Ishikawa (cell line): ENCODE measurements at regions not wholly inside any gene's neighbourhood (a gene's known extent, or its start where the extent isn't known, plus 50 kb on each side); places are given as distances from the start of the nearest gene placed in this dataset.

Experiments
- CEBPB ChIP-seq: IDR thresholded peaks from 2 replicates; pipeline ENCODE4 v1.6.1; 2012
- CREB1 ChIP-seq: IDR thresholded peaks from 2 replicates; pipeline ENCODE4 v1.6.1; 2012; ENCODE audit warnings: low read depth
- EGR1 ChIP-seq: IDR thresholded peaks from 2 replicates; pipeline ENCODE4 v1.6.1; 2012
- EP300 ChIP-seq: IDR thresholded peaks from 2 replicates; pipeline ENCODE4 v1.6.1; 2012; ENCODE audit warnings: borderline replicate concordance
- FOXM1 ChIP-seq: IDR thresholded peaks from 2 replicates; pipeline ENCODE4 v1.6.1; 2012; ENCODE audit warnings: low read depth, borderline replicate concordance
- NFIC ChIP-seq: IDR thresholded peaks from 2 replicates; pipeline ENCODE4 v1.6.1; 2012
- RAD21 ChIP-seq: IDR thresholded peaks from 2 replicates; pipeline ENCODE4 v1.6.1; 2012; ENCODE audit warnings: low read depth
- TAF1 ChIP-seq: IDR thresholded peaks from 2 replicates; pipeline ENCODE4 v1.6.1; 2012; ENCODE audit warnings: low read depth, mild to moderate bottlenecking
- TCF12 ChIP-seq: IDR thresholded peaks from 2 replicates; pipeline ENCODE4 v1.6.1; 2012; ENCODE audit warnings: low read depth
- TEAD4 ChIP-seq: IDR thresholded peaks from 2 replicates; pipeline ENCODE4 v1.6.1; 2012
- YY1 ChIP-seq: IDR thresholded peaks from 2 replicates; pipeline ENCODE4 v1.6.1; 2012; ENCODE audit warnings: low read depth
- ZBTB7A ChIP-seq: IDR thresholded peaks from 2 replicates; pipeline ENCODE4 v1.6.1; 2012; ENCODE audit warnings: low read depth
- TF ChIP-seq, protein P1 (sequence below): IDR thresholded peaks from 2 replicates; pipeline ENCODE4 v1.6.1; 2012
- TF ChIP-seq, protein P2 (sequence below): IDR thresholded peaks from 2 replicates; pipeline ENCODE4 v1.6.1; 2012
- TF ChIP-seq, protein P3 (sequence below): IDR thresholded peaks from 2 replicates; pipeline ENCODE4 v1.6.1; 2012; ENCODE audit warnings: low read depth, mild to moderate bottlenecking

- TF ChIP-seq, protein P1, sequence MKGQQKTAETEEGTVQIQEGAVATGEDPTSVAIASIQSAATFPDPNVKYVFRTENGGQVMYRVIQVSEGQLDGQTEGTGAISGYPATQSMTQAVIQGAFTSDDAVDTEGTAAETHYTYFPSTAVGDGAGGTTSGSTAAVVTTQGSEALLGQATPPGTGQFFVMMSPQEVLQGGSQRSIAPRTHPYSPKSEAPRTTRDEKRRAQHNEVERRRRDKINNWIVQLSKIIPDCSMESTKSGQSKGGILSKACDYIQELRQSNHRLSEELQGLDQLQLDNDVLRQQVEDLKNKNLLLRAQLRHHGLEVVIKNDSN: peak; percentile 6; the same call in 1 of the 2 replicates
- TF ChIP-seq TAF1 (no peak), YY1 (peak; percentile 44; the same call in 1 of the 2 replicates), NFIC (peak; percentile 85), EGR1 (no peak), FOXM1 (peak; percentile 40; the same call in 1 of the 2 replicates), TCF12 (peak; percentile 86), EP300 (peak; percentile 85), ZBTB7A (peak; percentile 66; the same call in 1 of the 2 replicates), CREB1 (no peak), CEBPB (no peak), TEAD4 (peak; percentile 77)
- TF ChIP-seq, protein P2, sequence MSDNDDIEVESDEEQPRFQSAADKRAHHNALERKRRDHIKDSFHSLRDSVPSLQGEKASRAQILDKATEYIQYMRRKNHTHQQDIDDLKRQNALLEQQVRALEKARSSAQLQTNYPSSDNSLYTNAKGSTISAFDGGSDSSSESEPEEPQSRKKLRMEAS: peak; percentile 69
These were observed 307.0 kb upstream of the ROPN1 start for GRCh38 chr3:124298951-124299350.

GRCh38 chr3:124299831-124300230 lies 307.9 kb upstream of the ROPN1 start:
- TF ChIP-seq TCF12 (no peak), CREB1 (no peak), NFIC (no peak), EP300 (no peak), EGR1 (no peak), RAD21 (no peak), FOXM1 (no peak), CEBPB (no peak), TAF1 (no peak), YY1 (no peak), ZBTB7A (no peak), TEAD4 (no peak)
- TF ChIP-seq, protein P1: no peak
- TF ChIP-seq, protein P2: no peak
- TF ChIP-seq, protein P3, sequence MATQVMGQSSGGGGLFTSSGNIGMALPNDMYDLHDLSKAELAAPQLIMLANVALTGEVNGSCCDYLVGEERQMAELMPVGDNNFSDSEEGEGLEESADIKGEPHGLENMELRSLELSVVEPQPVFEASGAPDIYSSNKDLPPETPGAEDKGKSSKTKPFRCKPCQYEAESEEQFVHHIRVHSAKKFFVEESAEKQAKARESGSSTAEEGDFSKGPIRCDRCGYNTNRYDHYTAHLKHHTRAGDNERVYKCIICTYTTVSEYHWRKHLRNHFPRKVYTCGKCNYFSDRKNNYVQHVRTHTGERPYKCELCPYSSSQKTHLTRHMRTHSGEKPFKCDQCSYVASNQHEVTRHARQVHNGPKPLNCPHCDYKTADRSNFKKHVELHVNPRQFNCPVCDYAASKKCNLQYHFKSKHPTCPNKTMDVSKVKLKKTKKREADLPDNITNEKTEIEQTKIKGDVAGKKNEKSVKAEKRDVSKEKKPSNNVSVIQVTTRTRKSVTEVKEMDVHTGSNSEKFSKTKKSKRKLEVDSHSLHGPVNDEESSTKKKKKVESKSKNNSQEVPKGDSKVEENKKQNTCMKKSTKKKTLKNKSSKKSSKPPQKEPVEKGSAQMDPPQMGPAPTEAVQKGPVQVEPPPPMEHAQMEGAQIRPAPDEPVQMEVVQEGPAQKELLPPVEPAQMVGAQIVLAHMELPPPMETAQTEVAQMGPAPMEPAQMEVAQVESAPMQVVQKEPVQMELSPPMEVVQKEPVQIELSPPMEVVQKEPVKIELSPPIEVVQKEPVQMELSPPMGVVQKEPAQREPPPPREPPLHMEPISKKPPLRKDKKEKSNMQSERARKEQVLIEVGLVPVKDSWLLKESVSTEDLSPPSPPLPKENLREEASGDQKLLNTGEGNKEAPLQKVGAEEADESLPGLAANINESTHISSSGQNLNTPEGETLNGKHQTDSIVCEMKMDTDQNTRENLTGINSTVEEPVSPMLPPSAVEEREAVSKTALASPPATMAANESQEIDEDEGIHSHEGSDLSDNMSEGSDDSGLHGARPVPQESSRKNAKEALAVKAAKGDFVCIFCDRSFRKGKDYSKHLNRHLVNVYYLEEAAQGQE: no peak

GRCh38 chr3:124300416-124300815 lies 308.5 kb upstream of the ROPN1 start:
- TF ChIP-seq EP300 (no peak), TAF1 (no peak), TCF12 (no peak), NFIC (no peak), TEAD4 (no peak), ZBTB7A (no peak), CREB1 (no peak), RAD21 (no peak), YY1 (no peak), EGR1 (no peak), CEBPB (no peak), FOXM1 (no peak)
- TF ChIP-seq, protein P1: no peak
- TF ChIP-seq, protein P3: no peak
- TF ChIP-seq, protein P2: no peak

GRCh38 chr3:124303305-124303910 lies 311.5 kb upstream of the ROPN1 start:
- TF ChIP-seq FOXM1 (no peak), ZBTB7A (no peak), CEBPB (no peak), NFIC (no peak), TCF12 (no peak), TAF1 (no peak), TEAD4 (no peak), EP300 (no peak)
- TF ChIP-seq, protein P1: no peak
- TF ChIP-seq, protein P3: no peak
- TF ChIP-seq, protein P2: no peak
